ENCODE measurements at regions not wholly inside any gene's neighbourhood (a gene's known extent, or its start where the extent isn't known, plus 50 kb on each side); places are given as distances from the start of the nearest gene placed in this dataset.

- Histone ChIP-seq H3K4me3 (ENCODE audit: low read depth, low read length, poor library complexity, severe bottlenecking) (no peak overlapping the region), H3K4me1 (ENCODE audit: insufficient read depth, low read length, poor library complexity, severe bottlenecking) (peaks cover 7% of the 10 kb centered on the region), H3K36me3 (ENCODE audit: insufficient read depth, low read length, poor library complexity, severe bottlenecking) (no peaks in the 10 kb centered on the region), H3K27ac (ENCODE audit: low read depth, low read length, poor library complexity, severe bottlenecking) (no peak overlapping the region), H3K27me3 (replicated peaks; ENCODE audit: insufficient read depth, low read depth, low read length, poor library complexity) (no peaks in the 10 kb centered on the region), H3K9me3 (ENCODE audit: low read depth, low read length, poor library complexity, severe bottlenecking) (no peaks in the 10 kb centered on the region)
- DNase-seq (ENCODE audit: low spot score) = no peak
- ChIA-PET CTCF (no interaction called here), POLR2A (ENCODE audit: low non-redundant PET) (no interaction called here)
- no peak for TF ChIP-seq EZH2 (IDR thresholded peaks at IDR 0.05; ENCODE audit: borderline replicate concordance, low read depth, low read length, poor library complexity, severe bottlenecking)
- TF ChIP-seq CTCF (conservative IDR thresholded peaks at IDR 0.05; ENCODE audit: low read depth, low read length) = no peak
- intact Hi-C loops (cut with micrococcal nuclease; ENCODE audit: unreplicated experiment) = no loop called here
- no TSS peak for BruUV-seq (replicated peaks)
Measured at GRCh38 chr1:87648323-87649119, 319.8 kb downstream of the LMO4 start.

- no TSS peak for BruUV-seq (replicated peaks)
- Histone ChIP-seq H3K27ac (ENCODE audit: low read depth, low read length, poor library complexity, severe bottlenecking) (no peak overlapping the region), H3K4me3 (ENCODE audit: low read depth, low read length, poor library complexity, severe bottlenecking) (no peak overlapping the region), H3K4me1 (ENCODE audit: insufficient read depth, low read length, poor library complexity, severe bottlenecking) (no peaks in the 10 kb centered on the region), H3K9me3 (ENCODE audit: low read depth, low read length, poor library complexity, severe bottlenecking) (no peaks in the 10 kb centered on the region), H3K36me3 (ENCODE audit: insufficient read depth, low read length, poor library complexity, severe bottlenecking) (no peaks in the 10 kb centered on the region), H3K27me3 (replicated peaks; ENCODE audit: insufficient read depth, low read depth, low read length, poor library complexity) (no peaks in the 10 kb centered on the region)
- ChIA-PET CTCF (no interaction called here), POLR2A (ENCODE audit: low non-redundant PET) (no interaction called here)
- intact Hi-C loops (cut with micrococcal nuclease; ENCODE audit: unreplicated experiment) = no loop called here
- no peak for DNase-seq (ENCODE audit: low spot score)
- no peak for TF ChIP-seq CTCF (conservative IDR thresholded peaks at IDR 0.05; ENCODE audit: low read depth, low read length)
- TF ChIP-seq EZH2 (IDR thresholded peaks at IDR 0.05; ENCODE audit: borderline replicate concordance, low read depth, low read length, poor library complexity, severe bottlenecking) = no peak
Measured at GRCh38 chr1:87650306-87650705, 321.6 kb downstream of the LMO4 start.

GRCh38 chr1:87652176-87652575 is 323.5 kb downstream of the LMO4 start:
- H3K4me3 ChIP-seq (ENCODE audit: low read depth, low read length, poor library complexity, severe bottlenecking) = no peak overlapping the region
- no TSS peak for BruUV-seq (replicated peaks)
- CTCF ChIA-PET = no interaction called here
- no peaks in the 10 kb centered on the region for H3K36me3 ChIP-seq (ENCODE audit: insufficient read depth, low read length, poor library complexity, severe bottlenecking)
- no peak for DNase-seq (ENCODE audit: low spot score)
- H3K9me3 ChIP-seq (ENCODE audit: low read depth, low read length, poor library complexity, severe bottlenecking) = no peaks in the 10 kb centered on the region
- H3K4me1 ChIP-seq (ENCODE audit: insufficient read depth, low read length, poor library complexity, severe bottlenecking) = no peaks in the 10 kb centered on the region
- intact Hi-C loops (cut with micrococcal nuclease; ENCODE audit: unreplicated experiment) = no loop called here
- no peaks in the 10 kb centered on the region for H3K27me3 ChIP-seq (replicated peaks; ENCODE audit: insufficient read depth, low read depth, low read length, poor library complexity)
- no peak for TF ChIP-seq EZH2 (IDR thresholded peaks at IDR 0.05; ENCODE audit: borderline replicate concordance, low read depth, low read length, poor library complexity, severe bottlenecking)
- no peak for TF ChIP-seq CTCF (conservative IDR thresholded peaks at IDR 0.05; ENCODE audit: low read depth, low read length)
- no peak overlapping the region for H3K27ac ChIP-seq (ENCODE audit: low read depth, low read length, poor library complexity, severe bottlenecking)
- POLR2A ChIA-PET (ENCODE audit: low non-redundant PET) = no interaction called here

Data from A673 (cell line).